HG03135 (cell line): ENCODE measurements at regions not wholly inside any gene's neighbourhood (a gene's known extent, or its start where the extent isn't known, plus 50 kb on each side); places are given as distances from the start of the nearest gene placed in this dataset.

ENCODE experiments used
- ATAC-seq: cut with Tn5 transposase; IDR thresholded peaks from one replicate; pipeline ENCODE4 v1.9.1; 2021; ENCODE audit warnings: mild to moderate bottlenecking, moderate library complexity; ENCODE audit not compliant: unreplicated experiment

DNA sequence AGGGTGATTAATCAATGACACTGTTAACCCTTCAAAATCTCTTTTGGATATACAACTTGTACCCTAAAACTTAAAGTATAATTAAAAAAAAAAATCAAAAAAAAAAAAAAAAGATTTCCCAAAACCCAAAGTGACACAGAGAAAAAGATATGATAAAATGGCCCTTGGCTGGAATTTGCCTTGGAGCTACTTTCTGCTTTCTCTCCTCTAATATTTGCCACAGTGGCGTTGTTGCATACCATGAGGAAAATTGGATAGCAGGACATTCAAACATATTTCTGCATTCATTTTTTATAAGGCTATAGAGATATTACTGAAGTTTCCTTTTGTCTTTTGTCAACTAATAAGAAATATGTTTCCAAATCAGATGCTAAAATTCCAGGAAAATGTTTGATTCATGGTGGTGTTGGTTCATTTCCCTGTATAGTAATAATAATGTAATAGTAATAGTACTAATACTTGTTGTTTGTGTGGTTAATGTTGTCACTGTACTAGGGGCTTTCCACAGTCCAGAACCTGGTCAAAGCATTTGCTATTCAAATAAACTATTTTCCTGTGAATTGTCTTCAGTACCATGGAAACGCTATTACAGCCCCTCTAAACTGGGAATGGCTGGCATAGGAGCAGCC, 441.3 kb upstream of the THBS1 start:
- ATAC-seq = no peak

- no peak for ATAC-seq
Observed at GRCh38 chr15:39140060-39140604, 440.7 kb upstream of the THBS1 start.

DNA sequence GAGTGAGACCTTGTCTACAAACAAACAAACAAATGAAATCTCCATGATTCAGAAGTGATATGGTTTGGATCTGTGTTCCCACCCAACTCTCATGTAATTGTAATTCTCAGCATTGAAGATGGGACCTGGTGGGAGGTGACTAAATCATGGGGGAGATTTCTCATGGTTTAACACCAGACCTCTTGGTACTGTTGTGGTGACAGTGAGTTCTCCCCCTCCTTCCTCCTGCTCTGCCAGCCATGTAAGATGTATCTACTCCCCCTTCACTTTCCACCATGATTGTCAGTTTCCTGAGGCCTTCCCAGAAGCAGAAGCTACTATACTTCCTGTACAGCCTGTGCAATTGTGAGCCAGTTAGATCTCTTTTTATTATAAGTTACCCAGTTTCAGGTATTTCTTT, 438.4 kb upstream of the THBS1 start:
- ATAC-seq = no peak

DNA sequence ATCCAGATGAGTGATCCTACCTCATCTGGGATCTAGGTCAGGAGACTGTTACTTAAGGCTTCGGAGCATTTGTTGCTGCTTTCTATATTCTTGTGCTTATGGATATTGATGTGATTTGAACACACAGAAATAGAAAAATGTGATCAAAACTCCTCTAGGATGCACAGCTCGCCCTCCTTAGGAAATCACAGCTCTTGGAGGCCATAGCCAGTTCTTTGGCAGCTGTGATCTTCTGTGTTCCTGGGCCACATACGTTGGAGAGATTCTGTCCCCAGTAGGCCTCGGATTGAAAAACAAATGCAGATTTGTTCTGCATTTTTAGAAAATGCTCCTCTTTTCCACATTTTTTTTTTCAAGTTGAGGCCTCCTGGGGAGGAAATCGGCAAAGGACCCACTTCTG, 437.4 kb upstream of the THBS1 start:
- ATAC-seq = no peak

DNA sequence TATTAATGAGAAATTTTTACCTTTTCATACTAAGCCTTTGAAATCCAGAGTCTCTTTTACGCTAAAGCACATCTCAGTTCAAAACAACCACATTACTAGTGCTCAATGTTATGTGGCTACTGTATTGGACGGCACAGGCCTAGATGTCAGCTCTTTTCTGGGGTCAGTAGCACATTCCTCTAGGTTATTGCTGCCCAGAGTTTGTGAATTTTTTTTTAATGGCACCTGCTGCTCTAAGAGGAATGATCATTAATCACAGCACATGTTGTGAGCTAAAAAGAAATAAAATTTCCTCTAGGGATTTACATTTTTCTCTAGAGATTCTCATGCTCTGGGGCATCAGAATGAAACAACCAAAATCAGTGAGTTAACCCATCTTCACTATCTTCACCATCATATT, 436.8 kb upstream of the THBS1 start:
- ATAC-seq = no peak

DNA sequence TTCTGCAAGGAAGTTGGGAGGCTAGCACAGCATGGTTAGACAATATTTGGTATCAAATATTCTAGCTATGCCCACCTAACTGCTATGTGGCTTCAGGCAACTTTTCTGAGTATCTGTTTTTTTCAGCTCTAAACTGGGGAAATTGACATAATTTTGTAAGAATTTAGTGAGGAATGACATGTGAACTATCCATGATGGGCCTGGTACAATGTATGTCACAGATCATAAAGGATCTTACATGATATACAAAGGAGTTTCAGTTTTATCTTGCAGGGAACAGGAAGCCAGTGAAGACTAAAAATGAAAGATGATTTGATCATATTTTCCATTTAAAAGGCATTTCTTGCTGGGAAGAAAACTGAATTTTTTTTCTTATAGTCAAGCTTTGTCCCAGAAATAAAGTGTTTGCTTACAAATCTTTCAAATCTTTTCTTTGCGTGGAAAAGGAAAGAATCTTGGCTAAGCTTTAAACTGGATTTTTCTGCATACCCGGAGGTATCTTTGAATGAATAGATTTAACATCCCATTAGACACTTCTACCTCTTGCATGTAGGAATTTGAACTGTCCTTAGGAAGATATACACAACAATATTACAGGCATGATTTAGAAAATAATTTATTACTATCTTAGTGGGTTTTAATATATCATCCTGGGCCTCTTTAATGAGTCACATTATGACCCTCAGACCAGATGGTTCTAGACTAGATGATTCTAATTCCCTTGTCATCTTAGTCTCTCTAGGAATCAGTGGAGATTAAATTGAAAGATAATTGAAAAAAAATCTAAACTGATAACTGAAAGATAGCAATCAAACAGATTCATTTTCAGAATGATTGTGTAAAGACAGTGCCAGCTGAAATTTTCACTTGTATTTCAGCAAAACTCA, 436.0 kb upstream of the THBS1 start:
- no peak for ATAC-seq

GRCh38 chr15:39145854-39146625, 434.8 kb upstream of the THBS1 start:
- ATAC-seq = no peak

DNA sequence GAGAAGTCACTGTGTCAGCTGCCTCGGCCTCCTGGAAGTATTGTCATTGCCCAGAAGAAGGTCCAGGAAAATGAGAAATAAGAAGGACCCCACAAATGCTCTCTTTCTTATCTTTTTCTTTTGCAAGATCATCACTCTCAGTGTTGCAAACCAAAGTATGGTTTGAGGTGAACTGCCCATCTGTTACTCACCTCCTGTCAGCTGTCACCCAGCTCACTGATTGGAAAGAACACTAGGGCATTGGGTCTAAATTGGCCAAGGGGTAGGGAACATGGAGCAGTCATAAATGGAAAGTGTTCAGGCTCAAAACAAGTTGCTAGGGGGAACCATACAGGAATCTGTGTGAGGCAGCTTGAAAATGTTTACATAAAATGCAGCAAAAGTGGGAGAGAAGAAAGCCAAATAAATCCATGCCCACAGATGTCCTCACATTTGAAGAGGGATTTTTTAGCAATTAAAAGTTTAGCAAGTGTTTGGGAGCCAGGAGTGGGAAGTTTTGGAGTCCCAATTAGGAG, 431.2 kb upstream of the THBS1 start:
- no peak for ATAC-seq

GRCh38 chr15:39151545-39151944, 429.3 kb upstream of the THBS1 start:
- no peak for ATAC-seq

GRCh38 chr15:39153058-39153714, 427.7 kb upstream of the THBS1 start:
- ATAC-seq = no peak

- no peak for ATAC-seq
Observed at GRCh38 chr15:39153716-39154115, 427.2 kb upstream of the THBS1 start.

DNA sequence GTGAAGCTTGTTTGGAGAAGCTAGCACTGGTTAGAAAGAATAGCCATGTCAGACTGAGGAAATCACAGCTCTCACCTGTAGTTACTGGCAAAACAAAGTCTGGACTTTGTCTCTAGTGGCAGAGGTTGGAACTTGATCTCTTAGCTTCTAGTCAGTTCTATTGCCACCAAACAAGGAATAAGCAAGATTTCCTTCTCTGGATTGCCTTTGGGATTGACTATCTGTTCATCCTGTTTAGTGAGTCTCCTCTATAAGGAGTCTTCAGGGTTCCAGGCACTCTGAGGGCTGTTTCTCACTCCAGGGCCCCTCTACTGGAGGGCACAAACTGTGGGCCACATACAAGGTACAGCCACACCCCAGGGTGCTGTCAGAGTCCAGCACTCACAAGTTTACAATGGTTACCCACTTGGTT, 426.6 kb upstream of the THBS1 start:
- no peak for ATAC-seq

DNA sequence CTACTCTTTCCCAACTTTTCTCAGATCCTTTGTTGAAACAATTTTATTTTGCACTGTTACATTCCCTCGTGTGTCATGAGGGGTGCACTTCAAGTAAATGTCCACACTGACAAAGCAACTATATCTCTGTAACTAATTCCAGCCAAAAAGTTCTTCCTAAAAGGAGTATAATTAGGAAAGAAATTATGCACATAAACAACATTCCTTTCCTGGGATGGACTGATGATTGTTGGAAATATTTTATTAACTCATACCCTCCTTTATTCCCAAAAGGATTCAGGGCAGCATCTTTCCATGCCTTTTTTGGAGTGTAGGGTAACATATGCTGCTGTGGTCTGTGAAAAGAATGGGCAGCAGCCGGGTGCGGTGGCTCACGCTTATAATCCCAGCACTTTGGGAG, 426.1 kb upstream of the THBS1 start:
- ATAC-seq = no peak

DNA sequence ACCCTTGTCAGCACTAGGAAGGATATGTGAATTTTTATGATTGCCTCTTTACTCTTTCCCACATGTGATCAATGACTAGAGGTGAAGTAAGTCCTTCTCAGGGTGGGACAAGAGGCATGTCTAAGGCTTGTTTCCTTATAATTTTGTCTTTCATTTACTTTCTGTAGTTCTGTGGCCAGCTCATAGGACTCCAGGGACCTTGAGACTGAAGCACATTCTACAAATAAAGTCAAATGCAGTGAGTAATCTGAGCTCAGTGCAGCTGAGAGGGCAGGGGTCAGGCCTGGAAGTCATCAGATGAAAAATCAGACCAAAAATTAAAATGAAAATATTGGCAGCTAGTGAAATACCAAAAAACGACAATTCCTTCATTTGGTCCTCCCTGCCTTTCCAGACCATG, 424.7 kb upstream of the THBS1 start:
- ATAC-seq = no peak

GRCh38 chr15:39156646-39157250, 424.1 kb upstream of the THBS1 start:
- ATAC-seq = no peak

DNA sequence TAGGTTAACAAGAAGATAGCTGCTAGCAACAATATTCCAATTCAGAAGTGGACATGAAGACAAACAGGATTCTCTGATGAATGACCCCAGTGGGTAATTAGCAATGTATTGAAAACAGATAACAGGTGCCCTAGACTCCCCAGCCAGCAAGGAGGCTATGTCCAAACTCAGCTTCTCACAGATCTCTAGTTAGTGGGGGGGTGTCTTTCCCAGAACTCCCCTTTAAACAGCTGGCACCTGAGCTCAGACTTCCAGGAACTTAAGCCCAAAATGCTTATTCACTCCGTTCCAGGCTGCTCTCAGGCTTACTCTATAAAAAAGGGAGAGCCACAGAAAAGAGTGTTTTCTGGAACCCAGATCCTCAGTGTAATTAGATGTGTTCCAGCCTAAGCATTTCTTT, 423.0 kb upstream of the THBS1 start:
- no peak for ATAC-seq

GRCh38 chr15:39159833-39160232, 421.0 kb upstream of the THBS1 start:
- no peak for ATAC-seq

DNA sequence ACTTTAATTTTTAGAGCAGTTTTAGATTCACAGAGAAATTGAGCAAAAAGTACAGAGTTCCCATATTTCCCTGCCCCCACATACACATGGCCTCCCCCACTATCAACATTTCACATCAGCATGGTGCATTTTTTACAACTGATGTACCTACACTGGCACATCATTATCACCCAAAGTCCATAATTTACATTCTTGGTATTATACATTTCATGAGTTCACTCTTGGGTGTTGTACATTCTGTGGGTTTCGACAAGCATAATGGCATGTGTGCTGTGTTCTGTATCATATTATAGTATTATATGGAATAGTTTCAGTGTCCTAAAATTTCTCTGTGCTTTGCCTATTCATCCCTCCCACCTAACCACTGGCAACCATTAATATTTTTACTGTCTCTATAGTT, 419.8 kb upstream of the THBS1 start:
- ATAC-seq = no peak

DNA sequence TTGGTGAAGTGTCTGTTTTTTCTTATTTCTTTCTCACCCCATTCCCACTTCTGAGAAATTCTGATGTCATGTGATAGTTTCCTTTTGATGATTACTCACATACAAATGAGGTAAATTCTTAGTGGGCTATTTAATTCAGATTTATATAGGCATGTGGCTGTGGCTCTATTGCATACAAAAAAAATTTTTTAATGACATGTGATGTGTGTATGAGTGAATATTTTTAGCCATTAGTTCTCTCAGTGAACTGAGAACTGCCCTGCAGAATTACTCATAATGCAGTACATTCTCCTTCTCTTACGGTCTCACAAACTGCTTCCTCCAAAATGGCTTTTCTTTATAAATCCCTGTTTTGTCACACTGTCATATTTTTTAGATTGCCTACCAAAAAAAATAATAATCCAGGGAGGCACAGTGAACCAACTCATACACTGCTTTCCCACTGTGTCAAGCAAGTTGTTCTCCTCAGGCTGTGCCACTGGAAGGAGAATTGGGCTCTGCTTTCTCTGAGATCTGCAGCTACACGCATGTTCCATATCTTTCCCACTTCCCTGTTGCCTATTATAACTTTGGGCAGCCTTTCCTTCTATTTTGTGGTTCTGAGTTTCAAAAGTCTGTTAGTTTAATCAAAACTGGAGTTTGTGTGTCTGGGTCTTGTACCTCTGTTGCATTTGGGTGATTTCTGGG, 415.7 kb upstream of the THBS1 start:
- ATAC-seq = no peak
